Liver (tissue), 8 donors: ENCODE measurements at regions not wholly inside any gene's neighbourhood (a gene's known extent, or its start where the extent isn't known, plus 50 kb on each side); places are given as distances from the start of the nearest gene placed in this dataset.

Source experiments
- DNase-seq: peaks from one replicate; pipeline ENCODE4 v3.0.0-alpha.2; 2017; ENCODE audit warnings: low spot score
- H3K27ac ChIP-seq, 2 donors: one replicate each; pipeline ENCODE4 v1.7.0; 2013; ENCODE audit warnings: inconsistent platforms in 2 of 2, low read length in 2 of 2, control low read depth in 1 of 2, low read depth in 1 of 2, mild to moderate bottlenecking in 1 of 2
- H3K27me3 ChIP-seq, 4 donors: one replicate each; pipeline versions ENCODE4 v1.6.1 to v1.7.0; 2013; ENCODE audit warnings: low read length in 3 of 4, inconsistent platforms in 1 of 4, mild to moderate bottlenecking in 1 of 4, moderate library complexity in 1 of 4; ENCODE audit not compliant: control insufficient read depth in 4 of 4, insufficient read depth in 4 of 4
- H3K36me3 ChIP-seq, 4 donors: one replicate each; pipeline versions ENCODE4 v1.6.1 to v1.7.0; 2013; ENCODE audit warnings: low read length in 3 of 4, mild to moderate bottlenecking in 3 of 4, low read depth in 1 of 4, moderate library complexity in 1 of 4; ENCODE audit not compliant: control insufficient read depth in 4 of 4, insufficient read depth in 3 of 4
- H3K4me1 ChIP-seq, 4 donors: one replicate each; pipeline versions ENCODE4 v1.6.1 to v1.7.0; 2013; ENCODE audit warnings: low read length in 3 of 4, mild to moderate bottlenecking in 3 of 4, moderate library complexity in 1 of 4; ENCODE audit not compliant: control insufficient read depth in 4 of 4, insufficient read depth in 4 of 4
- H3K4me3 ChIP-seq, 3 donors: one replicate each; pipeline versions ENCODE4 v1.6.1 to v1.7.0; 2013; ENCODE audit warnings: low read length in 3 of 3, control low read depth in 1 of 3, low read depth in 1 of 3, mild to moderate bottlenecking in 1 of 3
- H3K9ac ChIP-seq, 2 donors: one replicate each; pipeline ENCODE4 v1.7.0; 2013; ENCODE audit warnings: low read length in 2 of 2, mild to moderate bottlenecking in 2 of 2, moderate library complexity in 2 of 2, control low read depth in 1 of 2, low read depth in 1 of 2
- H3K9me3 ChIP-seq, 4 donors: one replicate each; pipeline versions ENCODE4 v1.6.1 to v1.7.0; 2013; ENCODE audit warnings: low read length in 3 of 4; ENCODE audit not compliant: control insufficient read depth in 4 of 4
- ATF3 ChIP-seq: IDR thresholded peaks from 2 replicates; pipeline ENCODE4 v1.6.1; 2016; ENCODE audit warnings: antibody characterized with exemption
- CTCF ChIP-seq: fragments of 150-350 bp; IDR thresholded peaks from 2 replicates; pipeline ENCODE4 v1.5.1; 2017; ENCODE audit warnings: improper control_type of control experiment, low read depth, low read length; ENCODE audit not compliant: missing input control
- FOXA1 ChIP-seq: IDR thresholded peaks from 2 replicates; pipeline ENCODE4 v1.6.1; 2016; ENCODE audit warnings: antibody characterized with exemption
- FOXA2 ChIP-seq: IDR thresholded peaks from 2 replicates; pipeline ENCODE4 v1.6.1; 2016; ENCODE audit warnings: antibody characterized with exemption
- GABPA ChIP-seq, 2 donors: IDR thresholded peaks in 1 of 2; conservative IDR thresholded peaks in 1 of 2; 2 replicates each; pipeline ENCODE4 v1.6.1; 2016; ENCODE audit warnings: antibody characterized with exemption in 2 of 2, mild to moderate bottlenecking in 1 of 2, moderate library complexity in 1 of 2
- HNF4A ChIP-seq, 2 donors: conservative IDR thresholded peaks; 2 replicates each; pipeline ENCODE4 v1.6.1; 2016; ENCODE audit warnings: antibody characterized with exemption in 2 of 2, mild to moderate bottlenecking in 2 of 2
- HNF4G ChIP-seq: IDR thresholded peaks from 2 replicates; pipeline ENCODE4 v1.6.1; 2016; ENCODE audit warnings: antibody characterized with exemption
- JUND ChIP-seq, 2 donors: IDR thresholded peaks; 2 replicates each; pipeline ENCODE4 v1.6.1; 2016; ENCODE audit warnings: antibody characterized with exemption in 2 of 2
- MAX ChIP-seq: IDR thresholded peaks from 2 replicates; pipeline ENCODE4 v1.6.1; 2016; ENCODE audit warnings: antibody characterized with exemption
- NR2F2 ChIP-seq: IDR thresholded peaks from 2 replicates; pipeline ENCODE4 v1.6.1; 2016; ENCODE audit warnings: antibody characterized with exemption
- RAD21 ChIP-seq, 2 donors: IDR thresholded peaks; 2 replicates each; pipeline ENCODE4 v1.6.1; 2016; ENCODE audit warnings: antibody characterized with exemption in 2 of 2, mild to moderate bottlenecking in 2 of 2
- REST ChIP-seq: IDR thresholded peaks from 2 replicates; pipeline ENCODE4 v1.6.1; 2016; ENCODE audit warnings: antibody characterized with exemption, mild to moderate bottlenecking
- RXRA ChIP-seq, 2 donors: IDR thresholded peaks; 2 replicates each; pipeline ENCODE4 v1.6.1; 2017 to 2018; ENCODE audit warnings: antibody characterized with exemption in 2 of 2, mild to moderate bottlenecking in 1 of 2
- SP1 ChIP-seq: IDR thresholded peaks from 2 replicates; pipeline ENCODE4 v1.6.1; 2018; ENCODE audit warnings: antibody characterized with exemption, mild to moderate bottlenecking
- TAF1 ChIP-seq: conservative IDR thresholded peaks from 2 replicates; pipeline ENCODE4 v1.6.1; 2016; ENCODE audit warnings: antibody characterized with exemption, mild to moderate bottlenecking
- ZBTB33 ChIP-seq: IDR thresholded peaks from 2 replicates; pipeline ENCODE4 v1.6.1; 2016; ENCODE audit warnings: antibody characterized with exemption
- WGBS: extraction: QIAGEN DNeasy Blood & Tissue Kit; methylation state at CpG from one replicate; pipeline ENCODE4 v1.1.7; 2013; 5-methylcytosine and 5-hydroxymethylcytosine counted together
- donor health status: healthy.
- donor health status: healthy.
- donor health status: healthy.
- donor health status: healthy.
- donor health status: healthy.

- TF ChIP-seq GABPA (IDR thresholded peaks at IDR 0.05 in 1 of 2, conservative IDR thresholded peaks at IDR 0.05 in 1 of 2) (no peak), RXRA (IDR thresholded peaks at IDR 0.05) (no peak), NR2F2 (no peak), JUND (IDR thresholded peaks at IDR 0.05) (no peak), HNF4A (conservative IDR thresholded peaks at IDR 0.05) (no peak), FOXA1 (no peak), CTCF (no peak), FOXA2 (no peak)
Measured at GRCh38 chr3:103136621-103137020, 701.8 kb downstream of the ZPLD1 start (continued).

- Histone ChIP-seq H3K9ac (no peak overlapping the region), H3K9me3 (no peaks in the 10 kb centered on the region), H3K27ac (no peak overlapping the region), H3K4me1 (no peaks in the 10 kb centered on the region), H3K36me3 (no peaks in the 10 kb centered on the region), H3K27me3 (no peaks in the 10 kb centered on the region), H3K4me3 (no peak overlapping the region)
- no peak for TF ChIP-seq ZBTB33
- TF ChIP-seq NR2F2, result no peak
- TF ChIP-seq TAF1, result no peak
- TF ChIP-seq SP1, result no peak
- TF ChIP-seq HNF4G, result no peak
- TF ChIP-seq JUND (IDR thresholded peaks at IDR 0.05), result no peak
- TF ChIP-seq HNF4A (conservative IDR thresholded peaks at IDR 0.05), result no peak
- TF ChIP-seq RAD21 (IDR thresholded peaks at IDR 0.05), result no peak
- no peak for TF ChIP-seq FOXA2
- TF ChIP-seq ATF3, result no peak
- TF ChIP-seq FOXA1, result no peak
- TF ChIP-seq CTCF, result no peak
- DNase-seq, result no peak
Measured at GRCh38 chr3:103137830-103138229, 703.0 kb downstream of the ZPLD1 start.

- Histone ChIP-seq H3K27ac (no peak overlapping the region), H3K4me3 (no peak overlapping the region), H3K36me3 (no peaks in the 10 kb centered on the region), H3K9ac (no peak overlapping the region), H3K27me3 (no peaks in the 10 kb centered on the region), H3K4me1 (no peaks in the 10 kb centered on the region), H3K9me3 (no peaks in the 10 kb centered on the region)
- TF ChIP-seq HNF4A (conservative IDR thresholded peaks at IDR 0.05), result no peak
- TF ChIP-seq MAX, result no peak
- TF ChIP-seq FOXA2, result no peak
- TF ChIP-seq SP1, result no peak
- no peak for TF ChIP-seq REST
- TF ChIP-seq GABPA (IDR thresholded peaks at IDR 0.05 in 1 of 2, conservative IDR thresholded peaks at IDR 0.05 in 1 of 2), result no peak
- no peak for TF ChIP-seq JUND (IDR thresholded peaks at IDR 0.05)
- no peak for TF ChIP-seq CTCF
- no peak for TF ChIP-seq RAD21 (IDR thresholded peaks at IDR 0.05)
- no peak for TF ChIP-seq FOXA1
- 55% methylated on average over 1 of the region's 1 CpG for WGBS
- DNase-seq, result no peak
Measured at GRCh38 chr3:103158183-103158582, 723.4 kb downstream of the ZPLD1 start.
